ENCODE measurements at regions not wholly inside any gene's neighbourhood (a gene's known extent, or its start where the extent isn't known, plus 50 kb on each side); places are given as distances from the start of the nearest gene placed in this dataset. TPM values are rescaled to one million over a fixed set of nuclear protein-coding genes. Genes with fewer than 3 reads are reported as not detected.

GRCh38 chr14:62645649-62646048 is 399.6 kb downstream of the KCNH5 start:
- no peaks in the 10 kb centered on the region for H3K9me3 ChIP-seq (ENCODE audit: control insufficient read depth in 4 of 4, low read length in 3 of 4)
- H3K9ac ChIP-seq (ENCODE audit: low read depth in 1 of 2, low read length in 2 of 2): no peak overlapping the region
- no peaks in the 10 kb centered on the region for H3K4me1 ChIP-seq (ENCODE audit: control insufficient read depth in 4 of 4, insufficient read depth in 4 of 4, low read length in 3 of 4)
- 63% methylated on average over 3 of the region's 3 CpGs for WGBS
- no peaks in the 10 kb centered on the region for H3K27me3 ChIP-seq (ENCODE audit: control insufficient read depth in 4 of 4, insufficient read depth in 4 of 4, low read length in 3 of 4)
- no peak for DNase-seq (ENCODE audit: low spot score)
- H3K27ac ChIP-seq (ENCODE audit: low read depth in 1 of 2, low read length in 2 of 2): no peak overlapping the region
- no peaks in the 10 kb centered on the region for H3K36me3 ChIP-seq (ENCODE audit: control insufficient read depth in 4 of 4, insufficient read depth in 3 of 4, low read depth in 1 of 4, low read length in 3 of 4)
- no peak overlapping the region for H3K4me3 ChIP-seq (ENCODE audit: low read depth in 1 of 3, low read length in 3 of 3)
- TF ChIP-seq RXRA (IDR thresholded peaks at IDR 0.05) (no peak), FOXA1 (IDR thresholded peaks at IDR 0.05) (no peak), HNF4A (conservative IDR thresholded peaks at IDR 0.05) (no peak), NR2F2 (IDR thresholded peaks at IDR 0.05) (no peak), SP1 (IDR thresholded peaks at IDR 0.05) (no peak), CTCF (IDR thresholded peaks at IDR 0.05; ENCODE audit: low read depth, low read length, missing input control) (no peak), MAX (IDR thresholded peaks at IDR 0.05) (no peak), YY1 (IDR thresholded peaks at IDR 0.05) (no peak), GABPA (IDR thresholded peaks at IDR 0.05 in 1 of 2, conservative IDR thresholded peaks at IDR 0.05 in 1 of 2) (no peak), ZBTB33 (IDR thresholded peaks at IDR 0.05) (no peak), JUND (IDR thresholded peaks at IDR 0.05) (no peak), EGR1 (IDR thresholded peaks at IDR 0.05; ENCODE audit: low read depth in 2 of 2) (no peak), HNF4G (IDR thresholded peaks at IDR 0.05) (no peak), ATF3 (IDR thresholded peaks at IDR 0.05) (no peak), RAD21 (IDR thresholded peaks at IDR 0.05) (no peak), FOXA2 (IDR thresholded peaks at IDR 0.05) (no peak), TAF1 (conservative IDR thresholded peaks at IDR 0.05) (no peak)

Small RNA genes in the stretch of these regions (small RNA-seq; reads per million reads assigned to genes)
- gene AL389895.1: not detected
